Stimulated activated CD4-positive, alpha-beta T cell treated with anti-CD3 and anti-CD28 coated beads, Interleukin-1b, Interleukin-23, amount 100 ng/mL, for 24 hours (primary cell): ENCODE measurements at regions not wholly inside any gene's neighbourhood (a gene's known extent, or its start where the extent isn't known, plus 50 kb on each side); places are given as distances from the start of the nearest gene placed in this dataset.

ENCODE experiments used
- DNase-seq, 4 experiments: peaks; one replicate each; pipeline ENCODE4 v3.0.0-alpha.2; 2020; ENCODE audit warnings: low read depth in 4 of 4, low spot score in 1 of 4

DNA sequence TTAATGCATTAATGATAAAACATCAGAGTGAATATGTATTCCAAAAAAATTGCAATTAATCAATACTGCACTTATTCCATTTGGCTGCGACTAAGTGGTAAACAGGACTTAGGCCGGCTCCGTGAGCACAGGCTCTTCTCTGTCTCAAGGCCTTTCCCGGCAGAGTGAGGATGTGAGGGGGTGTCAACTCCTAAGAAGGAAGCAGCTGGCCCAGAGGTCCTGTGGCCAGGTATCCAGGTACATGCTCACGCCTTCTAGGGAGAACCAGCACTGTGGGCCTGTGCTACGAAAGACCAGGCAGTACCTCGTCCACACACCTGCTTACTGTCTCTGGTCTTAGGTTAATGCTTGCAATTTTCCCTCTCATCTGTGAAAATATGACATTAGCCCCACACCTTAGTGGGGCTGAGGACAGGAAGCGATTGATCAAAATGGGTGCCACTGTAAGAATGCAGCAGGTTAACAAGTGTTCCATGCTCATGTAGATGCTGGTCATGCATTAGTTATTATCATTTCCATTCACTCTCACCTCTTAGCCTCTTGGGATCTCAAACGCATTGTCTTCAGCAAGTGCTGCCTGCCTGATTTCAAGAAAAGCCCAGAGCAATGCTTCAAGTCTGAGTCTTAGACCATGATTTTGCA is 175.3 kb downstream of the ABHD5 start:
- no peak for DNase-seq

DNA sequence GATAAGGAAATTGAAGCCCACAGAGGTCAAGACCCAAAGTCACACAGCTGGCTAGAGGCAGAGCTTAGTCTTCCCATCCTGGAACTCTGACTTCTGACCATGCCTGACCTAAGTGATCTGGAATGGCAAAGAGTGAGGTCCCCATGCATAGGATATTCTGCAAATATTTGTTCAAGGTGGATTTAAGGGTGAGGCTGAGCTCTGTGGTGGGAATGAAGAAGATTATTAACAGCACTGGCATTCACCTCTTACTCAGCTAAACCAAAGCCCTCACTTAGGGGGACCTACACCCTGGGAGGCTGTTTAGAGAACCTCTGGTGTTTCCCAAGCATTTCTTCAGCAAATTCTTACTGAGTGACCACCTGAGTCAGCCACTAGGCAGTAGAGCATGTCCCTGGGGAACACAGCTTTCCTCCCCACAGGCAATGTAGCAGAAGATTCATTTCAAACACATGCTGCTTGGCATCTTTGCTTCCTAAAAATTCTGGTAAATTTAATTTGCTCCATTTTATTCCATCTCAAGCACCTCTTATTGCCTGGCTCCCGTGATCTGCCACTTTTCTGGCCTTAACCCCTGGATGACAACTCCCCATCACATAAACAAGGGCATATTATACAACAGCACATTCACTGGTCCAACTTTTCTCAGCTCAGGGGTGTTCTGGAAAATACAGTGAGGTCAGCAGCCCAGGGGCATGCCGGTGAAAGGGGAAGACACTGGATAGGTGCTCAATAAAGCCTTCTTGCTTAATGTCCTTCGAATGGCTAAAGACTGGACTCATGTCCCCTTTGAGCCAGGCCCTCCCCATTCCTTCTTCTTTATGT is 176.0 kb downstream of the ABHD5 start:
- DNase-seq = no peak

DNA sequence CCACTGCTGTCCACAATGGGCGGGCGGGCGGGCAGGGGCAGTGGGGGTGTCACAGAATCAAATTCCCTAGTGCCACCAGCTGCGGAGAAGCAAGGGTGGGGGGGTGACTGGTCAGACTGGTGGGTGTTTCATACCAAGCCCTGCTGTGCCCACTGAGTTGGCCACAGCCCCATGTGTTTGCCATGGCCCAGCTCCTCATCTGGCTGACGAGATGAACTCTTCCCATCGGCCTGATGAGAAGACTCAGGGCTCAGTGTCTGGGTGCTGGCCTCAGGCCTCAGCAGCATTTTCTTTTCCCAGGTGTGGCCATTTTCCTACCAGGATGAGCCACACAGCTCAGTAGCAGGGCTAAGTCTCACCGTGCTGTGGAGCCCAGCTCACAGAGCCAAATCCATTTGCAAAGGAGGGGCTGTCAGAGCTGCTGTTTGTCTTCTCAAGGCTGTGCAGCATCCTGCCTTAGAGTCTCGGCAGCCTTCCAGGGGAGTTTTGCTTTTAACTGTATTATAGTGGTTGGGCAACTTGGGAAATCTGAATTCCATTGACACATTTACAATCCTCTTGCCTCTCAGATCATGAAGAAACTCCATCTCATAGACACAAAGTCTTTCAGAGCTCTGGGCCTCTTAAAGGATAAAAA is 176.8 kb downstream of the ABHD5 start:
- DNase-seq = no peak

DNA sequence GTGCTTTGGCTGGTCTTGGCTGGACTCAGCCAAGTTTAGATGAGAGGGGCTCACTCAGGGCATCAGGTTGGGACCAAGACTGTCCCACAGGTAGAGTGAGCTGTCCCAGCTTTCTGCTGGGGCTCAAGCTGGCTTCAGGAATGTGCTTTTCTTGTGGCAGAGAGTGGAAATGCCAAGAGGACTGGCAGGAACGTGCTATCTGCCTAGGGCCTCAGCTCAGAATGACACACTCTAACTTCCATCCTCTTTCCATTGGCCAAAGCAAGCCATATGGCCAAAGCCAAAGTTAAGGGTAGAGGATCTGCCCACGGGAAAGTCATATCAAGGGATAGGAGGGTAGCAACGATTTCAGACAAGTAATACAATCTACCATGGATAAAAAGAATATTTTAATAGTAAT is 178.8 kb downstream of the ABHD5 start:
- DNase-seq = no peak

DNA sequence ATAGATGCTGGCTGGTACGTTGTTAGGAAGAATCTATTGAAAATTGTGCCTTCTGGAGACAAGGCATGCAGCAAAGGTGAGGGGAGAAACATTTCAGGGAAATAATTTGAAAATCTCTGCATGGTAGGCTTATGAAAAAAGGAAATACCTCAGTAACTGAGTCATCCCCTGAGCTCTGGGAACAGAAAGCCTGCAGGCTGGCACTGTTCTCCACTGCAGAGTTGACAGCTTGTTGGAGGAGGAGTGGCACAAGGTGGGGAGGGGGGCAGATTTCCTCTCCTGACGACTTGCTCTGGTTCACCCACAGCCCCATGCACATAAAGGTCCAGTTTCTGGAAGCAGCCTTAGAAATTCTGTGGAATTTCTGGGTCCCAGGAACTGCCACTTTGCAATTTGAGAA is 179.4 kb downstream of the ABHD5 start:
- no peak for DNase-seq

DNA sequence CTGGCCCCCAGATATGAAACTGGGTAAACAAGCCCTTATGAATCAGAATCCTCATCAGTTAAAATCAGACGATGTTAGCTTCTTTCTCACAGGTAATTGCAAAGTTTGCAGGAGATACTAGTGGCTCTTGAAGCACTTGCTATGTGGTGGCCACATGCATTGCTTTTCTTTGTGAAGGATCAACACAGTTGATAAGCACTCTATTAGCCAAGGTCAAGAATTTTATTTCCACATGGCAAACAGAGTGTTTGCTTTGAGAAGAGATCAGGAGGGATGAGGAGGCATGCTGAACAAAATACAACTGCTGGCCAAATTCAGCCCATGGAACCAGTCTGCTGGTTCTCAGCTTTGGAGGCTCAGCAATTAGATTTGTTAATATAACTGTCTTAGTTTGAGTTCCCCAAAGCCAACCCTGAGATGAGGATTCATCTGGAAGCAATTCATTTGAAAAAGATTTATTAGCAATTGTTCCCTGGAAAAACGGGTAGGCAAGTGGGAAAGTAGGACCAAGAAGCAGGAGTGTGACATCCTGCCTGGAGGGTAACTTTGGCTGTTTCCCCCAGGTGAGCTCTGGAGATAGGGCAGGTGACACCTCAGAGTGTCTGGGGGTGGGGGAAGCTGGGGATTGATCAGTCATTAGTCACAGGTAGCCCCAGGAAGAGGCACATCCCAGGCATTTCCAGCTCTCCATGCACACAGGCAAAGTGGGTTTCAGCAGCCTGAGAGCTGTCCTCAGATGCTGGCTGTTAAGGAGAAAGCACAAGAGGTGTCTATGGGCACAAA is 180.3 kb downstream of the ABHD5 start:
- no peak for DNase-seq

DNA sequence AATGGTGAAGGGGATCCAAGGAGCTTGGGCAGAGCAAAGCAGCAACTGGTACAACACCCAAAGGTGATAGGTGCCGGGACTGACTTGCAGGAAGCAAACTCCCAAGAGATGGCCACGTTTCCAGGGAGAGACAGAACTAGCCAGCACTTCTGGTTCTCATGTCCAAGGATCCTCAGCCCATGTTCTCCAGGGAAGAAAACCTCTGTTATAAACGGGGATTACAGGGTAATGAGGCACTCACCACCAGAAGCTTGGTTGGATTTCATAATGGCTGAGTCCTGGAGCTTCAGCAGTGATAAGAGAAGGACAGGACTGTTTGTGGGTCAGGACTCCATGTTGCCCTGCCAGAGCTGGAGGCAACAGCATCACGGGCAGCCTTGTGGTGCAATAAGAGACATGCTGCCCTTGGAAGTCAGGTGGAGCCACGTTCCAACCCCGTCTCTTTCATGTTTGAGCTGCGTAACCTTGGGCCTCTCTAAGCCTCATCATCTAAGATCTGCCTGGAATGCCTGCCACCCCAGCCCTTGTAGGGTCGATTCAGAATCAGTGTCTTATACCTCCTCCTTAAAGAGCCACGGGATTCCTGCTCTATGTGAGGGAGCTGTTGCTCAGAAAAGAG is 181.0 kb downstream of the ABHD5 start:
- no peak for DNase-seq

DNA sequence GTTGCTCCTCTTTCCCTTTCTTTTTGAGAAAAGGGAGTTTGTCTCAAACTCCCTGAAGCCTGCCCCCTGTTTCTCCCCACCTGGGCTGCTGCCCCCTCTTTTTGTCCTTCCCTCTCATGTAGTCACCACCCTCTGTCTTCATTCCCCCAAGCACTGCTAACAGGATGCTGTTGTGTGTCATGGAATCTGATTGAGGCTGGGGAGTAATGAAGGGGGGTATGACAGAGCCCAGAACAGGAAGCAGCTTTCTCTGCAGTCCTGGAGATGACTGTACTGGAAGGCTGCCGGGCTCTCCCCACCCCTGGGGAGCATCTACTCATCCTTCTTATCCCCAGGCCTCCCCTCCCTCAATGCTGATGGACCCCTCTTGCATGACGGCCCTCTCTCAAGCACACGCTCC is 181.6 kb downstream of the ABHD5 start:
- DNase-seq = no peak

DNA sequence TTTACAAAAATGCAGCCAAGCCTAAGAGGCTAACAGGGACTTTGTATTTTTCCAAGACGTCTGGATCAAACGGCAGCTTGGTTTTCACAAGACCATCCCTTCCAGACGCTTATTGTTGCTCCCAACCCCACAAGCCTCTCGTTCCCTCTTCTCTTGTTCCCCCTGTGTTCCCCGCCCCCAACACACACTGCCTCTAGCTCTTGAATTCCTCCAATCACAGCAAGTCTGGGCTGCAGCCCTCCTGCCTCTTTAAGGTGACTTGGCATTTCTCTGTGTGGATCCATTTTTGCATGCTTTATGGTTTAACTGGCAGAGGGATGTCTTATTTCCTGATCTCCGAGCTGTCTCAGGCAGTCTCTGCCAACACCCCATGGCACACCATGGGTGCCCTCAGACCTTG is 182.2 kb downstream of the ABHD5 start:
- DNase-seq = no peak

DNA sequence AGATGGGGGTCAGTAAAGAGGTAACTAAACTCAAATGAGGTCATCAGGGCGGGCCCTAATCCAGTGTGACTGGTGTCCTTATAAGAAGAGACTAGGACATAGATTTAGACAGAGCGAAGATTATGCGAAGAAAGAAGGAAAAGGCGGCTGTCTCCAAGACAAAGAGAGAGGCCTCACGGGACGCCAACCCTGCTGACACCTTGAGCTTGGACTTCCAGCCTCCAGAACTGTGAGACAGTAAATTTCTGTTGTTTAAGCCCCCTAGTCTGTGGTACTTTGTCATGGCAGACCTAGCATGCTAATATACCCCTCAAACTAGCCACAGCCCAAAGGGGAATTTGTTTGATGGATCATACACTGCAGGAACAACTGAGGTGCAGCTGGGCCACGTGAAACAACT is 183.0 kb downstream of the ABHD5 start:
- no peak for DNase-seq

DNA sequence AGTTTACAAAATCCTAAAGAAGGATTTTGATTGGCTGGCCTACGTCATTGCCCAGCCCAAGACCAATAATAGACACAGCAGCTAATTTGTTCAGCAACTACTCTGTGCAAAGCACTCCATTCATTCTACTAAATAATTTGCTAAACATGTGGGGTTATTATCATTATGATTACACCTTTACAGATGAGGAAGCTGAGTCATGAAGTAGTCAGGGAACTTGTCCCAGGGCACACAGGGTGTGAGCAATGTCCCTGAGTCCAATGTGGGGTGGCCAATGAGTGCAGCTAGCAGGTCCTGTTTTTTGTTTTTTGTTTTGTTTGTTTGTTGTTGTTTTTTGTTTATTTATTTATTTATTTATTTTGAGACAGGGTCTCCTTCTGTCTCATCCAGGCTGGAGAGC is 183.6 kb downstream of the ABHD5 start:
- no peak for DNase-seq

DNA sequence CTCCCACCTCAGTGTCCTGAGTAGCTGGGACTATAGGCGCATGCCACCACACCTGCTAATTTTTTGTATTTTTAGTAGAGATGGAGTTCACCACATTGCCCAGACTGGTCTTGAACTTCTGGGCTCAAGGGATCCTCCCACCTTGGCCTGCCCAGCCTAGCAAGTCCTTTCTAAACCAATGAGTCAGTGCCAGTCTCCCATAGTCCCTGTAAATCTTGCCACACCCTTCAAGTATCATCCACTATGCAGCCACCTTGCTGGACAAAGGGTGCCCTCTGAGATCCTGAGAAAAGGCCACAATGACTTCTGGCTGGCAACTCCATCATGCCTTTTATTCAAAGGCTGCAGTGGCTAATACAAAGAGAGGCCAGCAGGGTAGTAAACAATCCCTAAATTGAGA is 184.0 kb downstream of the ABHD5 start:
- DNase-seq = no peak

DNA sequence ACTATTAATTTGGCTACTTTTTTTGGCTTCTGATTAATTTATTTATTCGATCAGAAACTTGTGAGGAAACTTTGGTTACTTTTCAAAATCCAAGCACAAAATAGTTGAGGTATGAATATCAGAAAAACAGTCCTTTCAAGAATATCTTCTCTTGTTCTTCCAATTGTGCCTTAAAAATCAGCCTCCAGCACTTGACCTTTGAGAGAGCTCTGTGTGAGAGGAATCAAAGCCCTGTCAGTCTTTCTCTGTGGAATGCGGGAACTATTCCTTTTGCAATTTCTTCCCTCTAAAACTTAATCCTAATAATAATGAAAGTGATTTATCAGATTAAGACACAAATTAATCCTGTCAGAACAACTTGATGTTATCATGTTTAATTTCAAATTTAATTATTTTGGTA is 185.9 kb downstream of the ABHD5 start:
- DNase-seq = no peak

DNA sequence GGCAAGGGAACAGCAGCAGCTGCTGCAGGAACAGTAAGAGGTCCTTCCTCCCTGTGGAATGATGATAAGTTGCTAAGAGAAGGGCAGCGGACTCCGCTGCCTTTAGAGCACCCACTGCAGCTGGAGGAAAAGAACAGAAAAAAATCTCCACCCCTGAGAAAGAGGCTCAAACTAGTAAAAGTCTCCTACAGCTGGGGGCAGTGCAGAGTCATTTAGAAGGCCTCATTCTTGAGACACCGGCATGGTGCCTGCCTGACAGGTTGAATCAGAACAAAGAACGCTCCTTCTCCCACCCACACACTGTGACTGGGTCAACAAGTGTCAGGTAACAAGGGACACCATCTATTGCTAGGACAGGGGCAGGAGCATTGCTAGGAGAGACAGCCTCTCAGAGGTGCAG is 188.4 kb downstream of the ABHD5 start:
- no peak for DNase-seq

DNA sequence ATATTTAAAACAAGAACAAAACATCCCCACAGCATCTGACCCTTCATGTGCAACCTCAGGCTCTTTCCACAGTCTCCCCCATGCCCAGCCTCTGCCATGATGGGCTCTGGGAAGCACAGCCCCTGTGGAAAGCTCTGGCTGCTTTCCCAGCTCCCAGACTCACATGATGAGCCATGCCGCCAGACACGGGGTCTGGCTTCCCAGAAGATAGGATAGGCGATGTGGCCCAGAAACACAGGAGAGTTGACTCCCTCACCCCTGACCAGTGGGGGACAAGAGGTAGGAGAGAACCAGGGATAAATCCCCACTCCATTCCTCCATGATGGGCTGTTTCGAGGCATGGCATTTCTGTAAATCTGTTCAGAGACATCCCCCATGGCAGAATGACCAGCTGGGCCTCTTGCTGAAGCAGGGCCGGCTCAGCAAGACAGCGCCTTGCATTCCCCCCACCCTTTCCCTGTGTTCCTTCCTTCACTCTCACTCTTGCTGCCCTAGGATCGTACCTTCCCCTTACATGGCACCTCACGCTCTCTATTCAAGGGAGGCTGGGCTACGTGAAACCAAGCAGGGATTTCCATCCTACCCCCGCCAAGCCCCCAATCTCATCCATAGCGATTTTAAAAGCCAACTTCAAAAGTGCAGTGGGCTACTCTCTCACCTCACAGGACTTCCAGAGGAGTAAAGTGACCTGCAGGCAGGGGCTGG is 192.4 kb downstream of the ABHD5 start:
- DNase-seq = no peak

DNA sequence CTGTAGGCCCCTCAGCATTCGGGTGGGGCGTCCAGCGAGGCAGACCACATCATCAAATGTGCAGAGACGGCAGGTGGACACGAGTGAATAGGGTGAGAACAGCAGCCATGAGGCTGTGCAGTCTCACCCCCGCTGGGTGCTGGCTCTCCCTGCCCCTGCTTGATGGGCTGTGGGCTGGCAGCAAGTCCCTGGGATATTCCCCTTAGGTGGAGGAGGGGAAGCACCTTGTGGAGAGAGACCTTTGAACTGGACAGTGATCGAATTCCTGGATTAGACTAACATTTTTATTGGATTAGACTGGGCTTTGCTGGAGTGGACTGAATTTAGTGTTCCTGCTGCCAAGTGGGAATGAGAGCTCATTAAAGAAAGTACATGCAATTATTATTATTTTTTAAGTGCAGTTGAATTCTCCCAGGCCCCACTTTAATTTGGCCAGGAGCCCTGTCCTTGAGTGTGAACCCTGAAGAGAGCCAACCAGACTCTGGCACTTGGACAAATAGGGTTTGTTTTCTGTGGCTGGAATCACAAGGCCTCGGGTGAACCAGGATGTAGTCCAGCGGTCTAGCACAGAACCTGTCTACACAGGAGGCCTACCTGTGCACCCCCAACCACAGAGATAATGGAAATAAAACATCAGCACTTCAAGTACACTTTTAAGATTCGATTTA is 193.1 kb downstream of the ABHD5 start:
- no peak for DNase-seq

DNA sequence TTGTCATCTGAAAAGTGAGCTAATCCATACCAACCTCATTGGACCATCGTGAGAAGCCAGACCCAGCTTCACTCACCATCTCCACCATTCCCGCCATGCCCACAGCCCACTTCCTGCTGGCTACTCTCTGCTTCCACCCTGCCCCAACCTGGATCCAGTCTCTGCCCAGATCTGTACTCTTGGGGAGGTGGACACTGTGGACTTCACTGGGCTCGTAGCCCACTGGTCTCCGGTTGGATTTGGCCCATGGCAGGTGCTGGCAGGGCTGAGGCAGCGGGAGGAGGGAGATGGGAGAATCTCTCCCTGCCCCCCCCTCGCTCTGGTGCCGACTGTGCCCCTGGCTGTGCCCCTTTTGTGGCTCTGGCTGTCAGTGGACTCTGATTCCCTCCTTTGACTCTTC is 193.8 kb downstream of the ABHD5 start:
- no peak for DNase-seq

DNA sequence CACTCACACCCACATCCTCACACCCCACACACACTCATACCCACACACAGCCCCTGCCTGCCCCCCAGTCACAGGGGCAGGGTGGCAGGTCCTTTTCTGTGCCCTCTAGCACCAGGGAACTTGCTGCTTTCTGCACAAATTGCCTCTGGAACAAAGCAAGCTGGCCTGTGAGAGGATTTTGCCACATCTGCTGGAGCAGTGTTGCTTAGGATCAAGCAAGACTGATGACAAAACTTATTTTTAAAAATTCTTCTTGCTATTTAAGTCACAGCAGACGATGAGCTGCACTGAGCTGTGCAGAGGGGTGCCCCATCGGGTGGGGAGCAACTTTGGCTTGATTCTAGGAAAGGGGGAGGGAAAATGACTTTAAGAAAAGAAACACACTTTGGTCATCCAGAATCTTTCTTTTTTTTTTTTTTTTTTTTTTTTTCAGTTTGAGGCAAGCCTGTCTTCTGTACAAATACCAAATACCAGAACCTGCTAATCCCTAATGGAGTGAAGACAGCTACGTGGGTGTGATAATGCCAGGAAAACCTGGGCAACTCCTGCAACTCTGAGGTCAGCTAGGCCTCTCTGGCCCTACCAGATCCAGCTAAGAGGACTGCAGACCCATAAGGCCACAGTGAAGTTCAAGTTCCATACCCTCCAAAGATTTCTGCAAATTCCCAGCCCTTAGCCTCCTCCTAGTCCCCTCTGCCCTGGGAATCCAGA is 195.3 kb downstream of the ABHD5 start:
- DNase-seq = no peak

DNA sequence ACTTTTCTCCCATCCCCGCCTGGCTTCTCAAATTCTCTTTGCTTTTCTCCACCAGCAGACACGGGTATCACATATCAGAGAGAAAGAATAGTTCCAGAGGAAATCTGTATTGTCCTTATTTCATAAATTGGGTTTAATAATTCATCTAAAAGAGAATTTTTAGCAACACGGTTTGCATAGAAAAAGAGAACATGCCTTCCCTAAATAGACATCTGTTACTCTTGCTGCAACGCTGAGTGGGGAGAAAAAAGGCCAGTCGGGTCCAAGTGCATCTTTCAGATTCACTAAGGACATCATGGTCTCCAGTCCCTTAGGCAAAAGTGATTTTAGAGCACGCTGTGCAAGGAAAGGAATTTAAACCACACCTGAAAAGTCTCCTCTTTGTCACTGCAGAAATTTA is 201.3 kb downstream of the ABHD5 start:
- DNase-seq = no peak
